CD14-positive monocyte (primary cell): ENCODE measurements at regions not wholly inside any gene's neighbourhood (a gene's known extent, or its start where the extent isn't known, plus 50 kb on each side); places are given as distances from the start of the nearest gene placed in this dataset.

Experiments used
- DNase-seq, 3 donors: peaks; one replicate each; pipeline ENCODE4 v3.0.0-alpha.2; 2011 to 2022
- H2AFZ ChIP-seq: 2 replicates; pipeline ENCODE4 v1.6.0; 2012; ENCODE audit warnings: mild to moderate bottlenecking, low read depth, low read length, inconsistent platforms; ENCODE audit not compliant: insufficient read depth, poor library complexity, severe bottlenecking
- H3K27ac ChIP-seq, 2 donors: 1 replicate in 1 of 2; 2 replicates in 1 of 2; pipeline ENCODE4 v1.5.1; 2012 to 2013; ENCODE audit warnings: low read length in 2 of 2, control low read depth in 1 of 2, inconsistent platforms in 1 of 2, low read depth in 1 of 2, mild to moderate bottlenecking in 1 of 2
- H3K27me3 ChIP-seq, 2 donors: one replicate each; pipeline versions ENCODE4 v1.6.0 to v1.6.1; 2011 to 2013; ENCODE audit warnings: low read length in 2 of 2; ENCODE audit not compliant: control insufficient read depth in 2 of 2, insufficient read depth in 2 of 2
- H3K36me3 ChIP-seq, 2 donors: replicated peaks in 1 of 2; 1 replicate in 1 of 2; 2 replicates in 1 of 2; pipeline versions ENCODE4 v1.5.1 to v1.6.1; 2012 to 2013; ENCODE audit warnings: low read length in 2 of 2, control low read depth in 1 of 2, inconsistent platforms in 1 of 2, mild to moderate bottlenecking in 1 of 2; ENCODE audit not compliant: insufficient read depth in 2 of 2, control insufficient read depth in 1 of 2
- H3K4me1 ChIP-seq, 2 donors: 1 replicate in 1 of 2; 2 replicates in 1 of 2; pipeline versions ENCODE4 v1.5.1 to v1.6.1; 2012 to 2013; ENCODE audit warnings: low read length in 2 of 2, control low read depth in 1 of 2, inconsistent platforms in 1 of 2, mild to moderate bottlenecking in 1 of 2, moderate library complexity in 1 of 2; ENCODE audit not compliant: insufficient read depth in 2 of 2, control insufficient read depth in 1 of 2
- H3K4me2 ChIP-seq: replicated peaks from 2 replicates; pipeline ENCODE3; 2012; ENCODE audit warnings: low read length, moderate library complexity, mild to moderate bottlenecking; ENCODE audit not compliant: poor library complexity, severe bottlenecking; ENCODE audit errors: extremely low read depth
- H3K4me3 ChIP-seq, 3 experiments: fragments of 200-600 bp in 1 of 3; sonication (generic) in 1 of 3; replicated peaks in 1 of 3; 1 replicate in 2 of 3; 2 replicates in 1 of 3; pipeline ENCODE4 v1.5.1; 2011 to 2013; ENCODE audit warnings: low read length in 3 of 3, mild to moderate bottlenecking in 3 of 3, control low read depth in 2 of 3, low read depth in 2 of 3, inconsistent platforms in 1 of 3, moderate library complexity in 1 of 3
- H3K79me2 ChIP-seq: 2 replicates; pipeline ENCODE4 v1.6.0; 2012; ENCODE audit warnings: mild to moderate bottlenecking, control low read depth, inconsistent platforms, low read length, moderate library complexity; ENCODE audit not compliant: insufficient read depth
- H3K9ac ChIP-seq: 2 replicates; pipeline ENCODE4 v1.6.0; 2017; ENCODE audit warnings: low read length, mild to moderate bottlenecking; ENCODE audit not compliant: insufficient read depth, poor library complexity, severe bottlenecking
- H3K9me3 ChIP-seq, 2 donors: replicated peaks in 1 of 2; 1 replicate in 1 of 2; 2 replicates in 1 of 2; pipeline versions ENCODE4 v1.5.1 to v1.6.1; 2012 to 2013; ENCODE audit warnings: low read length in 2 of 2, control low read depth in 1 of 2; ENCODE audit not compliant: control insufficient read depth in 1 of 2, insufficient read depth in 1 of 2
- H4K20me1 ChIP-seq: 2 replicates; pipeline ENCODE4 v1.6.0; 2012; ENCODE audit warnings: mild to moderate bottlenecking, low read length, control low read depth, moderate library complexity; ENCODE audit not compliant: insufficient read depth
- H3K27ac Mint-ChIP-seq, 7 donors: one replicate each; pipeline ENCODE4 v1.8.0; 2020; ENCODE audit warnings: mild to moderate bottlenecking in 7 of 7, mixed read lengths in 7 of 7, moderate library complexity in 6 of 7, inconsistent platforms in 2 of 7
- H3K27me3 Mint-ChIP-seq, 3 donors: one replicate each; pipeline ENCODE4 v1.8.0; 2021 to 2022; ENCODE audit warnings: low read depth in 3 of 3, mild to moderate bottlenecking in 3 of 3, mixed read lengths in 3 of 3, moderate library complexity in 3 of 3, inconsistent platforms in 1 of 3
- H3K36me3 Mint-ChIP-seq, 2 donors: one replicate each; pipeline ENCODE4 v1.8.0; 2020; ENCODE audit warnings: mixed read lengths in 2 of 2, inconsistent platforms in 1 of 2, mild to moderate bottlenecking in 1 of 2
- H3K4me1 Mint-ChIP-seq: one replicate; pipeline ENCODE4 v1.8.0; 2020; ENCODE audit warnings: mild to moderate bottlenecking, mixed read lengths
- H3K4me3 Mint-ChIP-seq, 2 donors: one replicate each; pipeline ENCODE4 v1.8.0; 2020; ENCODE audit warnings: mild to moderate bottlenecking in 2 of 2, mixed read lengths in 2 of 2, moderate library complexity in 1 of 2
- H3K9me3 Mint-ChIP-seq, 7 donors: one replicate each; pipeline ENCODE4 v1.8.0; 2020 to 2022; ENCODE audit warnings: mixed read lengths in 7 of 7, mild to moderate bottlenecking in 6 of 7, moderate library complexity in 6 of 7, inconsistent platforms in 2 of 7
- CTCF ChIP-seq: fragments of 200-600 bp; IDR thresholded peaks from one replicate; pipeline ENCODE4 v1.8.0; 2022; ENCODE audit warnings: antibody characterized with exemption, mild to moderate bottlenecking
- WGBS: methylation state at CpG from one replicate; pipeline ENCODE4 v1.1.5; 2013; ENCODE audit warnings: missing lambda C conversion rate; ENCODE audit not compliant: insufficient coverage; 5-methylcytosine and 5-hydroxymethylcytosine counted together
- intact Hi-C, 2 donors: fragments of 100-400 bp; cut with micrococcal nuclease; formaldehyde crosslinking; loops; one replicate each; pipeline versions ENCODE4 v1.15.0 to v1.15.1; 2023

DNA sequence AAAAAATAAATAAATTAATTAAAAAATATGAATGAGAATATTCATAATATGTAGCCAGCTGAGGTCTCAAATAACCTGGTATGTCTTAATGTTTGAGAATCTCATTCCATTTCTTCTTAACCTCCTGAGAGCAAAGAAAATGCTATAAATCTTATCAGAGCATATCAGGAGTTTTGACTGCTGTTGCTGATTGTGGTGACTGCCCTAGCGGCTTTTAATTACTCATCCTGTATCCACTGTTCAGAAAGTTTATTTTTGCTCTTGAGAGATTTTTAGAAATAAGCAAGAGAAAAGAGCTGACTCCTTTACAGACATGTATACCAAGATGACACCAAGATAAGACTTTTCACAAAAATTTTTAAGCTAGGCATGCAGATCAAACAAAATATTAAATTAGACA, 454.8 kb upstream of the CBLB start:
- H3K4me1 Mint-ChIP-seq, result no peaks in the 10 kb centered on the region
- DNase-seq, result no peak
- no peak overlapping the region for H2AFZ ChIP-seq
- H3K27me3 Mint-ChIP-seq, result no peaks in the 10 kb centered on the region
- H3K36me3 ChIP-seq, result no peaks in the 10 kb centered on the region
- H3K27ac ChIP-seq, result no peak overlapping the region
- no peak overlapping the region for H3K4me2 ChIP-seq
- no peak overlapping the region for H3K4me3 ChIP-seq
- no peak overlapping the region for H3K9ac ChIP-seq
- H3K27me3 ChIP-seq, result no peaks in the 10 kb centered on the region
- no peaks in the 10 kb centered on the region for H4K20me1 ChIP-seq
- H3K9me3 ChIP-seq, result peaks cover 0 to 18% of the 10 kb centered on the region in 2 donors
- no peak for TF ChIP-seq CTCF
- no CpG with 5 or more reads among the region's 1 CpG for WGBS
- no peak overlapping the region for H3K4me3 Mint-ChIP-seq
- H3K27ac Mint-ChIP-seq, result no peak overlapping the region
- H3K4me1 ChIP-seq, result no peaks in the 10 kb centered on the region
- H3K9me3 Mint-ChIP-seq, result peaks cover 0 to 12% (median 6%) of the 10 kb centered on the region in 7 donors
- intact Hi-C loops, result no loop called here
- no peaks in the 10 kb centered on the region for H3K79me2 ChIP-seq
- no peaks in the 10 kb centered on the region for H3K36me3 Mint-ChIP-seq

DNA sequence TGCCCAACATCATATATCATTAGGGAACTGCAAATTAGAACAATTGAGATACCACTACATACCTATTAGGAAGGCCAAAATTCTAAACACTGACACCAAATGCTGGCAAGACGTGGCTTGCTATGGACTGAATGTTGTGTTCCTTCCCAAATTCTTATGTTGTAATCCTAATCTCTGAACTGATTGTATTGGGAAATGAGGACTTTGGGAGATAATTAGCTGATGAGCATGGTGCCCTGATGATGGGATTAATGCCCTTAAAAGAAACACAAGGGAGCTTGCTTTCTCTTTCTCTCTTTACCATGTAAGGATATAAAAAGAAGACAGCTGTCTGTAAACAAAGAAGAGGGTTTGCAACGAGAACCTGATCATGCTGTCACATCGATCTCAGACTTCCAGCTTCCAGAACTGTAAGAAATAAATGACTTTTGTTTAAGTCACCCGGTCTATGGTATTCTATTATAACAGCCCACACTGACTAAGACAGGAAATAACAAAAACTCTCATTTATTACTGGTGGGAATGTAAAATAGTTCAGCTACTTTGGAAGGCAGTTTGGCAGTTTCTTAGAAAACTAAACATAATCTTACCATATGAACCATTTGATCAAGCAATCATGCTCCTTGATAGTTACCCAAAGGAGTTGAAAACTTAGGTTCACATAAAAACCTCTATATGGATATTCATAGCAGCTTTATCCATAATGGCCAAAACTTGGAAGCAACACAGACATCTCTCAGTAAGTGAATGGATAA, 458.3 kb upstream of the CBLB start:
- Mint-ChIP-seq H3K9me3 (peaks cover 0 to 11% (median 4%) of the 10 kb centered on the region in 7 donors), H3K4me3 (no peak overlapping the region), H3K36me3 (no peaks in the 10 kb centered on the region), H3K27me3 (no peaks in the 10 kb centered on the region), H3K27ac (no peak overlapping the region), H3K4me1 (no peaks in the 10 kb centered on the region)
- H3K4me3 ChIP-seq, result no peak overlapping the region
- no CpG with 5 or more reads among the region's 4 CpGs for WGBS
- no peaks in the 10 kb centered on the region for H4K20me1 ChIP-seq
- H3K36me3 ChIP-seq, result no peaks in the 10 kb centered on the region
- DNase-seq, result no peak
- no peak overlapping the region for H3K9ac ChIP-seq
- H3K79me2 ChIP-seq, result no peaks in the 10 kb centered on the region
- no peak for TF ChIP-seq CTCF
- no peak overlapping the region for H2AFZ ChIP-seq
- H3K9me3 ChIP-seq, result peaks cover 0 to 18% of the 10 kb centered on the region in 2 donors
- no peak overlapping the region for H3K4me2 ChIP-seq
- intact Hi-C loops, result no loop called here
- H3K27me3 ChIP-seq, result no peaks in the 10 kb centered on the region
- no peaks in the 10 kb centered on the region for H3K4me1 ChIP-seq
- H3K27ac ChIP-seq, result no peak overlapping the region
